ENCODE measurements at regions not wholly inside any gene's neighbourhood (a gene's known extent, or its start where the extent isn't known, plus 50 kb on each side); places are given as distances from the start of the nearest gene placed in this dataset.

DNA sequence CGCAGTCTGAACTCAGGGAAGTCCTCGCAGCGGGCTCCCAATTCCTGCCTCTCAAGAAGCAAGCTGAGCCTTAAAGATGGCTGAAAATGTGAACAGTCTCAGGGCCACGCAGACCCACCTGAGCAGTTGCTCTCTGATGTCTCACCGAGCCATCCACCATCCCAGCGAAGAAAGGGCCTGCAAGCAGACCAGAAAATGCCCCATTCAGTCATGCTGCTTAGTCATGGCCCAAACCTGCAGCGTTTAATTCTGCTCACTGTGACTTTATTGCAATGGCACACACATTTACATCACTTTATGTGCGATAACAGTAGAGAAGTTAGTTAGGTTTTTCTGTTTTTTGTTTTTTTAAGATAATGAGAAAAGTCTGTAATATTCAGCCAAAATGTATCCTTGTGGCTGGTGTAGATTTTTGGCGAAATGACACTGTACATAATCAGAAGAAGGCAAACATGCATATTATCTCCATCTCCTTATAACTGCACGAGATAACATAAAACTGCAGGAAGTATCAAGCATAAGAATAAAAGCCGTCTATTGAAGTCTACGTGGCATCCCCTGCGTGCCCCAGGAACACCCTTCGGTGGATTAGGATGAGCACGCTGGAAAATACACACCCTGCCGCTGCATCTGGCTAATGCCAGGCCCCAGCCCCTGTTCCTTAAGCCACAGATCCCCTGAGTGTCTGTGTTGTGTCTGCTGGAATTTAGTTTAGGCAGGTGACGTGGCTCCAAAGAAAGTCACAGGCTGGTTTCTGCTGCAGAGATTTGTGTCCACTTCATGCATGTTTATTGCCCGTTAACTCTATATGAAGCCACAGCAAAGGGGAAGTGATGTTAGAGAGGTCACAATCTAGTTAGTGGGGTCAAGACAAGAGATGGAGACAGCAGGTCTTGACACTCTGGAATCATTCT lies 119.8 kb upstream of the IRF2BP2 start:
- intact Hi-C loops (cut with DNase I) = no loop called here
- DNase-seq (ENCODE audit: low spot score) = no peak

DNA sequence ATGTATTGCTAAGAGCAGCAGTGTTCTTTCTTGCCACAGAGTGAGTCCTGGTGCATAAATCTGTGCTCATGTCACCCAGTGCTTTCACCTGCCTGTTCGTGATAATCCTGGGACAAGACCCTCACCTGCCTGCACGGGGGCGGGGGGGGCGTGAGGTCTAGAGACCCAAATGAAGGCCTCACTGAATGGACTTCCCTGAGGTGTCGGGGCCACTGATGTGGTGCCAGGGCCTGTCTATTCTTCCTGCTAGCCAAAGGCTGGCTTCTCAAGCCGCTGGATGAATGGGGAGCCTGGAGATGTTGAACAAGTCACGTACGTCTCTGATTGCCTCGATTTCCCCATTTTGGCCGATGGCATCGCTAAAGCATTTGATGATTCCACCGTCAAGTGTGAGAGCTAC lies 118.8 kb upstream of the IRF2BP2 start:
- DNase-seq (ENCODE audit: low spot score) = no peak
- intact Hi-C loops (cut with DNase I) = no loop called here

DNA sequence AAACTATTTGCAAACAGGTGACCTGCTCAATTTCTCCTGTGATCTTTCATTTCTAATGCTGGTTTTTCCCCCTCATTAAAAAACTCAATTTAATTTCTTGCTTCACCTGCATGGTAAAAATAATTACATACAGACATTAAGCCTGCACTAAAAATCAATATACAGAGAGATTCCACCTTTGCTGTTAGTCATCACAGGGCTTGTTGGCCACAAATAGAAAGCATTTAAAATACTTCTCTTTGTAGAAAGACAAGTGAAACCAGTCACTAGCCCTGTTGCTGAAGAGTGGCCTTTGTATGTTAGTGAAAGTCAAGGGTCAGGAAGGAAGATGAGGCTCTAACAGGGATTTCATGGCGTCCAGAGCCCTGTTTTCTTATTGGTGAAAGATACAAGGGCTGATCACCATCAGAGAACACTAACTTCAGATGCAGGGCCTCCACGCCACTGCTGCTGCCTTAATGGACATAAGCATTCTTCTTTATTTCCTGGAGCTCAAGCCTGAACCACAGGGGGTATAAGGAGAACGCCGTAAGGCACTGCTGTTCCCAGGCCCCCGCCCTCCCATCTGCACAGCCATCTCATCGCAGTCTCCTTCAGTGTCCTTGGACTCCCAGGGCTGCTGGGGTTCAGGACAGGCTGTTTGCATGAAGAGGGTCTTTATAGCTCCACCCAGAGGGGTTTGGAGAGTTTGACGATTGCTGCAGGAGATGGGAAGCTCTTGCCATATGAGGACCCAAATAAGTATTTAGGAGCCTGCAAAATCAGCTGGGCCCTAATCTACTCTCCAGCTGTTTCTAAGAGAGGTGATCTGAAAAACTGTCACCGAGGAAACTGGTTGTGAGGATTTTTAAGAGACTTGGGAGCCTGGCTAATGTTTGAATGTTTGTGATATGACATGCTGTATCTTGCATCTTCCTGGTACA lies 117.3 kb upstream of the IRF2BP2 start:
- no peak for DNase-seq (ENCODE audit: low spot score)
- intact Hi-C loops (cut with DNase I) = no loop called here

DNA sequence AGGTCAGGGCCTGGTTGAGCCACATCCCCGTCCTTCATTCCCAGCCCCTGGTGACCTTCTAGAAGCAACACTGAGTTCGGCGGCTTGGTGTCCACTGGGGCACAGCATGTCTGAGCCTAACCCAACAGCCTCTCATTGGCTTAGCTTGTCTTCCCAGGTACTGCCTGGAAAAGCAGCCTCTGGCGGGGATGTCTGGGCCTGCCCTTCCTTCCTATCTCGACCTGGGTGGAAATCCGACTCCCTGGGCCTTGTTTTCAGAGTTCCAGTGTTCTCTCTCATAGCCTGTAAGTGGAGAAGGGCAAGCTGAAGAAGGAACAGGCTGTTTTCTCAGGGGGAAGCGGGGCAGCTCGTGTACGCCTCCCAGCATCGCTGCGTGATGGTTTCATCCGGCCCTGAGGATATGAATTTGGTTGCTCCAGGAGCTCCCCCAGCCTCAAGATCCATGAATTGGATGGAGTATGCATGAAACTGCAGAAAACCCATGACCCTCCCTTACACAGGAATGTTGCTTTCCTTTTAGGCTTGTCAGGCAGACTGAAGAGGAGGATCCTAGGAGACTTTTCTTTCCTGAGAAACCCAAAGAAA lies 116.5 kb upstream of the IRF2BP2 start:
- intact Hi-C loops (cut with DNase I) = no loop called here
- no peak for DNase-seq (ENCODE audit: low spot score)

DNA sequence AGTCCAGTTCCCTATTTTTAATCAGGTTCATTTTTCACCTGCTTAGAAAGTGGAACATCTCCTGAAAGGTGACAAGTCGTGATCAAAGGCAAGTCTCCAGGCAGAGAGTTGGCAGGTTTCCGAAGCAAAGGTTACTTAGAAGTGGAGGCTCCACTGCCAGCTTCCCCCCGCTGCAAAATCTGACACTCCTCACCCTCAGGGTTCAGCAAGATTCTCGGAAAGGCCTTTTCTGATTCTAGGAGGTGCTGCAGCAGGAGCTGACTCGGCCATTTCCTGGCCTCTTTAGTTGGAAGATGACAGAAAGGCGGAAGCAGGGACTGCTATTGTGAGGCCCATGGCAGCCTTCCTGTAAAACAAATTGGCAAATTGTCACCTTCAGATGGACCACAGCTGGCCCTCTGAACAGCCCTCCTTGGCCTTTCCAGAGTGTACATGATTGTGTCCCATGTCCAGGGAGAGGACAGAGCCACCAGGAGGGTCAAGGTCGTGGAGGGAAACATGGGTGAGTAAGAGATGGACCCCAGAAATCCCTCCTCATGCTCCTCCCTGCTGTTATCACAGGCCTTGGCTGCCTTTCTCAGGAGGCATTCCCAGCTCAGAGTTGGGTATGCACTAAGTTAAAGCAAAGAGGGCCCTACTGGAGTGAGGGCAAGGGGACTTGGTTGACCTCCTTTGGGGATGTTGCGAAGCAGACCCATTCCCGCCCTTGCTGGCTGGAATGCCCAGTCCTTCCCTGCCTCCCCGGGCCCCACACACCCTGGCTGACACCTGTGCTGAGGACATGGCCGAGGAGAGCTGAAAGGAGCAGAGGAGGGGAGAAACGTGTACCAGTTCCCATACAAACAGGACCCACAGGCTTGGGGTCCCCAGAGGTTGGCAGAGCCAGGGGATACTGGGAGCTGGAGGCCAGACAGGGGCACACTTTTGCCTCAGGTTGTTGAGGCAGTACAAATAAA lies 115.5 kb upstream of the IRF2BP2 start:
- intact Hi-C loops (cut with DNase I) = loop anchor here (2.0 kb wide), 4 partner anchors 47 to 271 kb away; no protein-coding TSS in a partner anchor
- no peak for DNase-seq (ENCODE audit: low spot score)

DNA sequence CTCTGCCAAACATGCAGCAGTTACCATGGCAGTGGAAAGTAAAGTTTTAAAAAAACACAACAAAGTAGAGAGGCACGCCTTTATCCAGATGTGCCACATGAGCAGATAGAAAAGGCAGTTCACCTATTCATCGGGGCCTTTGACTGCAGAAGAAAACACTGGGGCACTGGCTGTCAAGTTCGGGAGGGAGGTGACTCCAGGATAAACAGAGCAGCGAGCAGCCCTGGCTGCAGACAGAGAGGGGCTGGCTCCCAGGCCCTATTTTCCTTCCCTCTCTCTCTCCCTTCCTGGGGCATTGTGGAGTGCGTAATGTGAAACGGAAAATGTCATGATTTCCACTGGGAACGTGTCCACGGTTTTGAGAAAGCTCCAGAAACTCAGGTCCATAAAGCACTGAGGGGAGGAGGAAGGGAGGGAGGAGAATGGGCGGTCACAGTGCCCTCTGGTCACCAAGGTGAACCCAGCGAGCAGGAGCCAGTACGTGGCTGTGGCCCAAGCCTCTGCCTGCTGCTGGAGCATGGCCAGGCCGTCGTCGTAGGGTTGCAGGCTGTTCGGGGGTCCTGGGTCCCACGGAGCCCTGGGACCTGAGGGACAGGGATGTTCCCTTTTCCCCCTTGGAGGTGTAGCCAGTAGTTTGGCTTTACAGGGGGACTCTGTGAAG lies 114.7 kb upstream of the IRF2BP2 start:
- DNase-seq (ENCODE audit: low spot score) = peak; percentile 88
- intact Hi-C loops (cut with DNase I) = loop anchor here (1.0 to 5.0 kb wide), 10 partner anchors 48 to 351 kb away; no protein-coding TSS in a partner anchor

DNA sequence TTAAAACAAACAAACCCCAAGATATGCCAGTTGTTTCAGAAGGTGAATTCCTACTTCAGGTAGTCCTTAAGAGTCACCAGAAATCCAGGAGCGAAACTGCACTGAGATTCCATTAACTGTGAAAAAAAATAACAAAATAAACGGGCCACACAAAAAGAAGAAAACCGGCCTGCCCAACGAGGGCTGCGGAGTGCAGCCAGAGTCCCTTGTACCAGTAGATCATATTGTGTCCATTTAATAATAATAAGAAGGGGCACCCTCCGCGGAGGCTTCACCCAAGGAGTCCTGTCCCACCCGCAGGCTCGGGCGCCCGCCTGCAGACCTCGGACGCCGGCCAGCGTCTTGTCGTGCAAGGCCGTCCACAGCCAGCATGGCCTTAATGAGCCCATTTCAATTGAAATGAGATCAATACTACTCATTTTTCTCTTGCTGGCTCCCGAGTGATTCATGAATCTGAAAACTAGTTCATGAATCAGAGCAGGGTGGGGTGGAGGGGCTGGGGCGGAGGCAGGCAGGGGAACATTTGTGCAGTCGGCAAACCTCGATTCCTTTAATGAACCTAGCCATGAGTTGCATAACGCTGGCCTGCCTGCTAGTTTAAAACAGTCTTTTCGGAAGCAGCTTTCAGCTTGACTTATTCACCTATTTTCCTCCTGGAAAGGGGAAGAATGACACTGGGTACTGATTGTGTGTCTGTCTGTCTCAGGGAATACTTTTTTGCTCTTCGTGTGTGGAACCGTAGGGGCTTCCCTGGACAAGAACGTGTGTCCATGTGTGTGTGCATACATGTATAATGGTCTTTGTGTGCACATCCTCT lies 113.1 kb upstream of the IRF2BP2 start:
- DNase-seq (ENCODE audit: low spot score) = no peak
- intact Hi-C loops (cut with DNase I) = loop anchor here (1.0 to 5.0 kb wide), 3 partner anchors 144 to 259 kb away; no protein-coding TSS in a partner anchor

DNA sequence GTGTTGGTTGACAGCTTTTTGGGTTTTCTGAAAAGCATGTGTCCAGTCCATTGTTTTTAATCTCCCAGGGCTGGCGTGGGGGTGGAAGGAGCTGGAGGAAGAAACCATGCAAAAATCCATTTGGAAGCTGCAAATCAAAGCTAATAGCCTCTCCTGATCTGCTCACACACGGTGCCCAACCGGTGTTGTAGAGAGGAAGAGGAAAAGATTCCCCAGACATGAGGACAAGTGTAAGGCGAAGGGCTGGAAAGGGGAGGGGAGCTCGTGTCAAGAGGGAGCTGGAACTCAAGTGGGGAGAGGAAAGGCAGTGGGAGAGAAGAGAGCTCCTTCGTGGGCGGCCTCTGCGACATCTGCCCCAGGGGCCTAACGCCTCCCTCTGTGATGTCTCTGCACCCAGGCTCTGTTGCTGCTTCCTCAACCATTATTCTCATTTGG lies 112.3 kb upstream of the IRF2BP2 start:
- intact Hi-C loops (cut with DNase I) = loop anchor here (1.0 to 5.0 kb wide), 3 partner anchors 145 to 260 kb away; no protein-coding TSS in a partner anchor
- no peak for DNase-seq (ENCODE audit: low spot score)

DNA sequence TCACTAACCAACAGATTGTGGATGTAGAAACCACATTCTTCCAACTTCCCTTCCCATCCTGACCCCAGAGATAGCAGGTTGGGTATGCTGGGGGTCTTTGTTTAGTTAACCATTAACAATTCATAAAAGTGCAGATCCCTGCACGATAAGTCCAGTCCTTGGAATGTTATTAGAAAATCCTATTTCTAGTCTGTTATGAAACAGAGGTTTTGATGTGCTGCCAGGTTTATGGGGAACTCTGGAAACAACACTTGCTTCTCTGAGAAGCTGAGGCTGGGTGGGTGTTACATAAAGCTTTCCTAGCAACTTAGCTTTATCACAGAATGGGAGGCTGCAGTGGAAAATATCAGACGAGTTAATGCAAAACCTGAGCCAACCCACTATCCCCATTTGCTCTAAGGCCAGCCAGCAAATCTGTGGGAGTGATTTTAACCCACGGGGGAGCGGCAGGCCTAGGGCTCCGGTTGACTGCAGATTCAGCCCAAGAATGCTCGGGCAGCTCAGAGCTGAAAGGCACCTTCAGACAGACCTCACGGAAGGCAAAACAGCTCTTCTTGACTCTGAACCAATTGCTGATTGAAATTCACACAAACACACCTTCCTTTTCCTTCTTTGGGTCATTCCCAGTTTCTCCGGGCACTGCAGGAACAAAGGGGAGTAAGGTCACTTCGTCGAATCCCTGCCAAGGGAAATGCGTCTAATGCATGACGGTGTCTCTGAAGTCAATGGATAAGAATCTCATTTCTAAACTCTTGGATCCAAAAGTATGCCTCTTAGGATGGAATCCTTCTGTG lies 111.7 kb upstream of the IRF2BP2 start:
- intact Hi-C loops (cut with DNase I) = loop anchor here (1.0 to 5.0 kb wide), 4 partner anchors 21 to 261 kb away; no protein-coding TSS in a partner anchor
- no peak for DNase-seq (ENCODE audit: low spot score)

DNA sequence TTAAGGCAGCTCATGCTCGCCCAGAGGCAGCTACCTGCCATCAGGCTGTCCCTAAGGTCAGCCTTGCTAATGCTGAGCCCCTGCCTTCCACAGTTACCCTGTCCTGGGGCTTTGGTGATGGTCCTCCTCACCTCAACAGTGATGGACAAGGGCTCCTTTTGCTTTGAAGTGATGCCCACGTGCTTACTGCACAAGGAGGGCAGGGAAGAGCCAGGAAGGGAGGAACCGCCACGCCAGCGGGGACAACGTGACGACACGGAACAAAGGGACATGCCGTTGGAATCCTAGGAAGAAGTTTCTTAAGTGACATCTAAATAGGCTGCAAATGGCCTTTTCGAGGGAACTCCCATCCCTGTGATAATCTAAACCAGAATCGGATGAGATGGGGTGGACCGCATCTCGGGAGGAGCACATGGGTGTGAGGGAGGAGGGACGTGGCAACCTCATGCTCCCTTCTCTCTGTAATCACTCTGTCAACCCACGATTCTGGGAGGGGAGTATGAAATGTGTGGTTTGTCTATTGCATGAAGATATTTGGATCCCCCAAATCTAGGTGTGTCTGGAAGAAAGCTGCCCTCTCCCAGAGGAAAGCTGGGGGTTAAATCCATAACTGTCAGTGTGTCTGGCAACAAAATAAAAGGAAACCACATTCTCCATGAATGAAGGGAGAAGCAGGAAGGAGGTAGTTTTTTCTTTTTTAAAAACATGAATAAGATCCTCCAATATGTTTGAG lies 110.9 kb upstream of the IRF2BP2 start:
- intact Hi-C loops (cut with DNase I) = loop anchor here (1.0 to 5.0 kb wide), 4 partner anchors 20 to 261 kb away; no protein-coding TSS in a partner anchor

DNA sequence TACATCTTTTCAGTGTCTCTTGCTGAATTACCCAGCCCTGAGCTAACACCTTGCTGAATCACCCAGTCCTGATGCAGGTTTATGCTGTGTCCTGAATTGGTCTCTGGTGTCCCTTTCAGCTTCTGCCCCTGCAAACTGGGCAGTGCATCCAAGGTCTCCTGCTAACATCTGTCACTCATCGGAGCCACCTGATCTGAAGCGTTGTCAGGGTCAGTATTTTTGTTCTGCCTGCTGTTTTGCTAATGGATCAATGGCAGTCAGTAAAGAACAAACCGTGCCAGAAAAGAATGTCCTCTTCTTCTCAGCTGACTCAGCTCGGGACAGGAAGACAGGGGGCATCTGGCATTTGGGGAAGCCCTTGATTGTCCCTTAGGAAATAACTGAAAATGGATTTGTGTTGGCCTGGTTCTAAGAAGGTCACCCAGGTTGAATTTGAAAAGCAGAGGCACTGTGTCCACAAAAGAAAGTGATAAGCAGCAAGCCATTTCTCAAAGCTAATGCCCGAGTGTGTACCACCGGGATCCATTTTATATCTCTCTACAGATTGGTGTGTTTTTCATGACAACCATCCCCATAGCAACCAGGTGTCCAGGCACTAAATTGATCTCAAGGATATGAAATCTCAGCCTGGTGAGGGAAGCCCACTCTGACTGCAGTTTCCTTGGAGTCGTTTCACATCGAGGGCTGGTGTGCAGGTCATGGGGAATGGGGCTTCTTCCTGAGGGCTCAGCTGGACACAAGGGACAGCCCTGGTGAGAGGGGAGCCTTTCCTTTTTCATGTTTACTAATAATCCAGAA lies 109.7 kb upstream of the IRF2BP2 start:
- DNase-seq (ENCODE audit: low spot score) = peak; percentile 35
- intact Hi-C loops (cut with DNase I) = loop anchor here (1.0 to 5.0 kb wide), 4 partner anchors 19 to 263 kb away; no protein-coding TSS in a partner anchor

More for the DNA sequence above, 110.9 kb upstream of the IRF2BP2 start:
- peak; percentile 57 for DNase-seq (ENCODE audit: low spot score)

DNA sequence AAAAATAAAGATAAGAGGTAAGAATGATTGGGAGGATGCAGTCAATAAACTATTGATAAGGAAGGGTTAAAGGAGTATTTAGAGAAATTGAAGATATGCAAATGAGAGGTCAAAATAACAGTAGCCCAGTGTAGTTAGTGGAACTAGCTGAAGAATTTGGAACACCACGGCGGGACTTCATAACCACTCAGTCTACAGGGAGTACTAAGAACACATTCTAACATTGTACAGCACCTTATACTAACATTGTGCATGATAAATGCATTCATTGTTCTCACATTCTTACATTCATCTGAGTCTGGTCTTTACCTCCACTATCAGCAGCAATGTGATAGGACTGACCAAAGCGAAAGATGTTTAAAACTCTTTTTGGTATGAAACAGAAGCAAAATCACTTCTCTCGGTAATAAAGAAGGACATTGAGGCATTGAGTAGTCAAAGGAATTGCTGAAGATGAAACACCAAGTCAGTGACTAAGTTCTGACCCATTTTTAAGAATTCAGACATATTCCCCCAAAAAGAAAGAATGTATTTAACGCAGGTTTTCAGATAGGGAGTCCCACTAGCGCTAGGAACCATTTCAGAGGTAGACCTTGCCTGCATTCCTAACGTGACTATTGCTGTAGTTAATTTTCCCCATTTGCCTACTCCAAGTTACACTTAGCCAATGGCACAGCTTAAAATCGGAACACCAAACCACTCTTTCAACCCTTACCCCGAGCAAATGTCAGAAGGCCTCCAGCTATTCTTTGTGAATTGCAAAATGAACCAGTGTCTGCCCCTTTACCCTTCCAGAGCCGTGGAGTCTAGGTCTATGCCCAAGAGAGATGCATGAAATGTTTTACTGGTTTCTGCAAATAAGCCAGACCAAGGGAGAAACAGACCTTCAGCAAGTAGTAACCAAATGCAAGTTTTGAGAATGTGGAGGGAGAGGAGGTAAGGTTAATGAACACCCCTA lies 108.8 kb upstream of the IRF2BP2 start:
- intact Hi-C loops (cut with DNase I) = no loop called here
- no peak for DNase-seq (ENCODE audit: low spot score)

DNA sequence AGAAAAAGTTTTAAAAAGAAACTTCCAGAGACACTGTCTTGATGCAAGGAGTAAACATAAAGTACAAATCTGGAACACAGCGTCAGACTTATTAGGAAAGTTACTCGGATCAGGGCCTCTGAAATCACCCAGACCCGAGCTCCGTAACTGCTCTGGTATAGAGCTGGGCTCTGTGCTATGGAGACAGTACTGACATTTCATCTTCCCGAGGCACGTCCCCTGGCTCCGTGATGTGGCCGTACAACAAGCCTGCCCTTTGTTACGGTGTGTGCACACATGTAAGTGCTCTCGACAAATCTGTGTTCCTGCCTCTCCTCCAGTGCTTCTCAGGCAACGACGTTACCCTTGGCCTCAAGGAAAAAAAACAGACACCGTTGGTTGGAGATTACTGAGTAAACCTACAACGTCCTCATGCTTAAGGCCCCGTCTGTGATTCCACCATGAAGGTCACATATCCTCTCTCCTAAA lies 107.0 kb upstream of the IRF2BP2 start:
- intact Hi-C loops (cut with DNase I) = no loop called here
- DNase-seq (ENCODE audit: low spot score) = peak; percentile 46
